Astrocyte (in vitro differentiated cells and primary cell): ENCODE measurements at regions not wholly inside any gene's neighbourhood (a gene's known extent, or its start where the extent isn't known, plus 50 kb on each side); places are given as distances from the start of the nearest gene placed in this dataset.
A peak's percentile ranks its signal among the peaks of the same experiment; 100 is the strongest.

Experiments
- DNase-seq: peaks from one replicate; pipeline ENCODE4 v3.0.0-alpha.2; 2010; ENCODE audit warnings: low read depth
- FAIRE-seq: peaks from 2 replicates; lab custom pipeline; 2011; peaks lifted over from hg19 to GRCh38; lab: Jason Lieb, UNC
- H2AFZ ChIP-seq: 2 replicates; pipeline ENCODE4 v1.6.0; 2012; ENCODE audit warnings: low read depth, low read length, inconsistent platforms
- H3K27ac ChIP-seq: 2 replicates; pipeline ENCODE4 v1.5.1; 2011; ENCODE audit warnings: low read depth, low read length, inconsistent platforms
- H3K27me3 ChIP-seq: 2 replicates; pipeline ENCODE4 v1.6.0; 2011; ENCODE audit warnings: low read length, inconsistent platforms; ENCODE audit not compliant: insufficient read depth
- H3K36me3 ChIP-seq: 2 replicates; pipeline ENCODE4 v1.5.1; 2011; ENCODE audit warnings: low read length, inconsistent platforms; ENCODE audit not compliant: insufficient read depth
- H3K4me1 ChIP-seq: 2 replicates; pipeline ENCODE4 v1.5.1; 2011; ENCODE audit warnings: low read length, inconsistent platforms; ENCODE audit not compliant: insufficient read depth
- H3K4me2 ChIP-seq: 2 replicates; pipeline ENCODE4 v1.6.0; 2012; ENCODE audit warnings: low read length, inconsistent platforms
- H3K4me3 ChIP-seq: 2 replicates; pipeline ENCODE4 v1.5.1; 2011; ENCODE audit warnings: low read depth, mild to moderate bottlenecking, low read length, inconsistent platforms; ENCODE audit not compliant: insufficient read depth
- H3K79me2 ChIP-seq: 2 replicates; pipeline ENCODE4 v1.6.0; 2012; ENCODE audit warnings: mild to moderate bottlenecking, low read length, inconsistent platforms; ENCODE audit not compliant: insufficient read depth
- H3K9ac ChIP-seq: 2 replicates; pipeline ENCODE4 v1.6.0; 2012; ENCODE audit warnings: mild to moderate bottlenecking, low read length, inconsistent platforms
- H3K9me3 ChIP-seq: 2 replicates; pipeline ENCODE4 v1.5.1; 2012; ENCODE audit warnings: low read depth, mild to moderate bottlenecking, low read length, inconsistent platforms; ENCODE audit not compliant: insufficient read depth
- H4K20me1 ChIP-seq: 2 replicates; pipeline ENCODE4 v1.6.0; 2012; ENCODE audit warnings: low read length, inconsistent platforms; ENCODE audit not compliant: insufficient read depth
- H3K27ac Mint-ChIP-seq: one replicate; pipeline ENCODE4 v1.8.0; 2021; ENCODE audit warnings: mild to moderate bottlenecking, mixed read lengths; ENCODE audit not compliant: unreplicated experiment
- H3K27me3 Mint-ChIP-seq: one replicate; pipeline ENCODE4 v1.8.0; 2021; ENCODE audit warnings: low read depth, mixed read lengths; ENCODE audit not compliant: unreplicated experiment
- H3K36me3 Mint-ChIP-seq: one replicate; pipeline ENCODE4 v1.8.0; 2021; ENCODE audit warnings: low read depth, mixed read lengths; ENCODE audit not compliant: unreplicated experiment
- H3K4me1 Mint-ChIP-seq: one replicate; pipeline ENCODE4 v1.8.0; 2021; ENCODE audit warnings: low read depth, mixed read lengths; ENCODE audit not compliant: unreplicated experiment
- H3K4me3 Mint-ChIP-seq: one replicate; pipeline ENCODE4 v1.8.0; 2021; ENCODE audit warnings: mild to moderate bottlenecking, moderate library complexity, mixed read lengths; ENCODE audit not compliant: unreplicated experiment
- H3K9me3 Mint-ChIP-seq: one replicate; pipeline ENCODE4 v1.8.0; 2021; ENCODE audit warnings: mild to moderate bottlenecking, mixed read lengths; ENCODE audit not compliant: unreplicated experiment
- EZH2 ChIP-seq: IDR thresholded peaks from 2 replicates; pipeline ENCODE4 v1.6.1; 2012; ENCODE audit warnings: mild to moderate bottlenecking, low read length, inconsistent platforms; ENCODE audit not compliant: insufficient read depth
- TF ChIP-seq, protein P1 (sequence below): IDR thresholded peaks from 2 replicates; pipeline ENCODE4 v1.5.1; 2011; ENCODE audit warnings: low read depth, mild to moderate bottlenecking, inconsistent platforms, low read length, moderate library complexity; ENCODE audit not compliant: insufficient read depth

DNA sequence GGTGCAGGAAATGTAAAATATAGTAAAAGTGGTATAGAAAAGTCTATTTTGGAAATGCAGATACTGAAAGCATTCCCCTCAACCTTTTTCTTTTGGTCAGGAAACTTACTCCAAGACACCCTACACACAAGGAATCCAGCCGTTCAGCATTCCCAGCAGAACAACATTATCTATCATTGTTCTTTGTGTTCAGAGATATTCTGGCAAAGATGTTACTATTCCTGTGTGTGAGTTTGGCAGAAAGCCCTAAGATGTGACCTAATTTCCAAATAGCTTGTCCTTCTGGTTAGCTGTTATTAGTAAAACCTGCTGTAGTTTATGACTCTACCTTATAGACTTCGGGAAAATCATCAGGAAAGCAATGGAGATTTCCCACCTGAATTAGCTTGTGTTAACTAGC is 78.1 kb upstream of the PELI1 start:
- no peaks in the 10 kb centered on the region for H3K9me3 Mint-ChIP-seq
- H3K36me3 Mint-ChIP-seq, result no peaks in the 10 kb centered on the region
- Histone ChIP-seq H3K4me1 (no peaks in the 10 kb centered on the region), H2AFZ (no peak overlapping the region), H3K27ac (no peak overlapping the region), H3K36me3 (no peaks in the 10 kb centered on the region), H4K20me1 (no peaks in the 10 kb centered on the region), H3K9me3 (no peaks in the 10 kb centered on the region), H3K4me3 (no peak overlapping the region), H3K9ac (no peak overlapping the region), H3K27me3 (peaks cover 29% of the 10 kb centered on the region), H3K79me2 (no peaks in the 10 kb centered on the region), H3K4me2 (no peak overlapping the region)
- no peak for TF ChIP-seq EZH2
- TF ChIP-seq, protein P1, sequence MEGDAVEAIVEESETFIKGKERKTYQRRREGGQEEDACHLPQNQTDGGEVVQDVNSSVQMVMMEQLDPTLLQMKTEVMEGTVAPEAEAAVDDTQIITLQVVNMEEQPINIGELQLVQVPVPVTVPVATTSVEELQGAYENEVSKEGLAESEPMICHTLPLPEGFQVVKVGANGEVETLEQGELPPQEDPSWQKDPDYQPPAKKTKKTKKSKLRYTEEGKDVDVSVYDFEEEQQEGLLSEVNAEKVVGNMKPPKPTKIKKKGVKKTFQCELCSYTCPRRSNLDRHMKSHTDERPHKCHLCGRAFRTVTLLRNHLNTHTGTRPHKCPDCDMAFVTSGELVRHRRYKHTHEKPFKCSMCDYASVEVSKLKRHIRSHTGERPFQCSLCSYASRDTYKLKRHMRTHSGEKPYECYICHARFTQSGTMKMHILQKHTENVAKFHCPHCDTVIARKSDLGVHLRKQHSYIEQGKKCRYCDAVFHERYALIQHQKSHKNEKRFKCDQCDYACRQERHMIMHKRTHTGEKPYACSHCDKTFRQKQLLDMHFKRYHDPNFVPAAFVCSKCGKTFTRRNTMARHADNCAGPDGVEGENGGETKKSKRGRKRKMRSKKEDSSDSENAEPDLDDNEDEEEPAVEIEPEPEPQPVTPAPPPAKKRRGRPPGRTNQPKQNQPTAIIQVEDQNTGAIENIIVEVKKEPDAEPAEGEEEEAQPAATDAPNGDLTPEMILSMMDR, result no peak
- DNase-seq (peak; percentile 73), FAIRE-seq (no peak)
- H3K4me1 Mint-ChIP-seq, result peaks cover 18% of the 10 kb centered on the region
- no peak overlapping the region for H3K27ac Mint-ChIP-seq
- H3K27me3 Mint-ChIP-seq, result no peaks in the 10 kb centered on the region
- H3K4me3 Mint-ChIP-seq, result no peak overlapping the region

DNA sequence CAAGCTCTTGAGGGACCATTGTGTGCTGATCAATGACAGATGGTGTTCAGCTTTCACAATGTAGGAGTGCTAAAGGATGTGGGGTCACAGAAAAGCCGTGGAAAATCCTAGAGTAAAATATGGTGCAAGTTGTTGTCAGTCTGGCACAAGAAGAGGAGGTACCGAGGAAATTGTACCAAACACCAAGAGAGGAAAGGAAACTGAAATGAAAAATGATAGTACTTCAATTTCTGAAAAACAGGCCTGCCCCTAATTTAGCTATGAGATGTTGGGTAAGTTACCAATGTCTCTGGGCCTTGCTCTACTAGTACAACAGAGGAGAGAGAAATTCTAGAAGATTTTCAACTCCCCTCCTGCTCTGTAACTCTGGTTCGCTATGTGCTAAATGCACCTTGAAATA is 78.8 kb upstream of the PELI1 start:
- Histone ChIP-seq H3K79me2 (no peaks in the 10 kb centered on the region), H3K4me2 (no peak overlapping the region), H3K27ac (no peak overlapping the region), H3K4me3 (no peak overlapping the region), H3K9ac (no peak overlapping the region), H3K4me1 (peaks cover 3% of the 10 kb centered on the region), H3K27me3 (peaks cover 27% of the 10 kb centered on the region), H2AFZ (no peak overlapping the region), H4K20me1 (no peaks in the 10 kb centered on the region), H3K36me3 (no peaks in the 10 kb centered on the region), H3K9me3 (no peaks in the 10 kb centered on the region)
- FAIRE-seq, result no peak
- Mint-ChIP-seq H3K4me1 (peaks cover 18% of the 10 kb centered on the region), H3K36me3 (no peaks in the 10 kb centered on the region), H3K27ac (no peak overlapping the region), H3K27me3 (no peaks in the 10 kb centered on the region), H3K9me3 (no peaks in the 10 kb centered on the region), H3K4me3 (no peak overlapping the region)
- DNase-seq, result no peak
- TF ChIP-seq, protein P1, result no peak
- no peak for TF ChIP-seq EZH2

DNA sequence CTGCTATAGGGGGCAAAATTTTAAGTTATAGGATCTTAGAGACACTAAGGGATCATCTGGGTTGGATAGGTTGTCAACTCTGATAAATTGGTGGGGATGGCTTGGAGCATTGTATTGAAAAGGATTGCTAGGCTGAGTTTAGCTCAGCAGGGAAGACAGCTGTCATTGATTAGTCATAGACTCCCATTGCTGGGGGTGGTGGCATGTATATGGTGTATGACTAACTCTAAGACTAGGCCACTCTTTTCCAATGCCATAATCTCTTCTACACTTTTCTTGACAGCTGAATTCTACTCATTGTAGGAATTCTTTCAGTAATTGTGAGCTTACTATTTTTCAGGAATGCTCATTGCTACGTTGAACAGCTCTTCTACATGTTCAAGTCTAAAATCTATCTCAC is 81.3 kb upstream of the PELI1 start:
- Mint-ChIP-seq H3K27ac (peak overlapping the region; percentile 0), H3K9me3 (no peaks in the 10 kb centered on the region), H3K36me3 (no peaks in the 10 kb centered on the region), H3K4me3 (no peak overlapping the region), H3K27me3 (no peaks in the 10 kb centered on the region), H3K4me1 (peaks cover 23% of the 10 kb centered on the region)
- H3K27ac ChIP-seq, result no peak overlapping the region
- H3K9me3 ChIP-seq, result no peaks in the 10 kb centered on the region
- H3K4me3 ChIP-seq, result no peak overlapping the region
- H4K20me1 ChIP-seq, result no peaks in the 10 kb centered on the region
- peaks cover 8% of the 10 kb centered on the region for H3K4me1 ChIP-seq
- no peak for FAIRE-seq
- H3K4me2 ChIP-seq, result no peak overlapping the region
- H2AFZ ChIP-seq, result no peak overlapping the region
- peak; percentile 6 for DNase-seq
- no peaks in the 10 kb centered on the region for H3K36me3 ChIP-seq
- no peak overlapping the region for H3K9ac ChIP-seq
- peaks cover 22% of the 10 kb centered on the region for H3K27me3 ChIP-seq
- TF ChIP-seq, protein P1, result no peak
- no peak for TF ChIP-seq EZH2
- no peaks in the 10 kb centered on the region for H3K79me2 ChIP-seq
